ENCODE measurements at regions not wholly inside any gene's neighbourhood (a gene's known extent, or its start where the extent isn't known, plus 50 kb on each side); places are given as distances from the start of the nearest gene placed in this dataset.

DNA sequence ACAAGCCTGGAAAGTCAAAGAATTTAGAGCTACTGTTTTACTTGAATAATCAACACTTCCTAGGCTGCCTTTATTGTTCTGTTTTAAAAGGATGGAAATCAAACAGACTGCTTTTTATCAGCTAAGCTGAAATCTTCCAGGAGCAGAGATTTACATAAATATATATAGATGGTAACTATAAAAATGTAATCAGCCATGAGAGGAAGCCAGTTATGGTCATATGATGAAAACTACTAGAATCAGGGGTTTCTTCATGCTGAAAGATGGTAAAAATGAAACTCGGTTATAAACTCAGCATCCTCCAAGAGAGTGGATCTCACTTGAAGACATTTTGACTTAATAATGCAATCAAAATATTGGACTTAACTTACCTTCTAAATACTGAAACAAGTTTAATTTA lies 413.0 kb downstream of the GXYLT1 start:
- TF ChIP-seq ZNF583 (CRISPR knock-in tag; IDR thresholded peaks at IDR 0.05) (no peak), KAT7 (CRISPR knock-in tag; IDR thresholded peaks at IDR 0.05; ENCODE audit: borderline replicate concordance) (no peak), AFF1 (IDR thresholded peaks at IDR 0.05; ENCODE audit: low read depth in 1 of 2, partially characterized antibody in 2 of 2) (no peak), RAD21 (CRISPR knock-in tag; conservative IDR thresholded peaks at IDR 0.05 in 1 of 2, IDR thresholded peaks at IDR 0.05 in 1 of 2) (no peak), TAF1 (IDR thresholded peaks at IDR 0.05; ENCODE audit: control insufficient read depth, extremely low read depth, insufficient read depth, low read length, severe bottlenecking) (no peak), REST (IDR thresholded peaks at IDR 0.05; ENCODE audit: borderline replicate concordance) (no peak), REST (CRISPR knock-in tag; IDR thresholded peaks at IDR 0.05; ENCODE audit: low read depth) (no peak), RBBP5 (IDR thresholded peaks at IDR 0.05; ENCODE audit: borderline replicate concordance, insufficient read depth, low read length, poor library complexity, severe bottlenecking) (no peak), TOE1 (IDR thresholded peaks at IDR 0.05; ENCODE audit: borderline replicate concordance) (no peak), TOE1 (CRISPR knock-in tag; IDR thresholded peaks at IDR 0.05; ENCODE audit: borderline replicate concordance, low read depth) (no peak), CREB5 (CRISPR knock-in tag; IDR thresholded peaks at IDR 0.05) (no peak), ESRRB (CRISPR knock-in tag; IDR thresholded peaks at IDR 0.05; ENCODE audit: borderline replicate concordance) (no peak), ZNF175 (CRISPR knock-in tag; IDR thresholded peaks at IDR 0.05; ENCODE audit: low read depth) (no peak), ZNF766 (CRISPR knock-in tag; conservative IDR thresholded peaks at IDR 0.05) (no peak), GMEB1 (CRISPR knock-in tag; IDR thresholded peaks at IDR 0.05) (no peak), SMARCA4 (IDR thresholded peaks at IDR 0.05) (no peak)

Data from K562 (cell line).